GM21515 (cell line): ENCODE measurements at regions not wholly inside any gene's neighbourhood (a gene's known extent, or its start where the extent isn't known, plus 50 kb on each side); places are given as distances from the start of the nearest gene placed in this dataset.

ENCODE experiments used
- ATAC-seq: cut with Tn5 transposase; IDR thresholded peaks from one replicate; pipeline ENCODE4 v1.9.1; 2021; ENCODE audit not compliant: unreplicated experiment

DNA sequence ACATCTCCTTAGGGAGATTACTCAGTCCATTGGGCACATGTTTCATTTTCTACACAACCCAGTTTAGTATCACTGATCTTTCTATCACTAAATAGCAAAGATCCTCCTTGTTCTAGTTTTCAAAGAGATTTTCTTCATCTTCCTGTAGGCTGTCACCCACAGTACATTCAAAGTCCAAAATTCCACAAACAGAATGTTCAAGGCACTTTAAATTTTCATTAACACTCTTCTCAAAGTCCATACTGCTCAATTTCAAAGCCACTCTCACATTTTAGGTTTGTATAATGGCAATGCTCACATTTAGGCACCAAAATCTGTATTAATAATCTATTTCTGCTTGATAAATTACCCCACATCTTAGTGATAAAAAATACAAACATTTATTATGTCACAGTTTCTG lies 152.8 kb downstream of the FSIP2 start:
- no peak for ATAC-seq

DNA sequence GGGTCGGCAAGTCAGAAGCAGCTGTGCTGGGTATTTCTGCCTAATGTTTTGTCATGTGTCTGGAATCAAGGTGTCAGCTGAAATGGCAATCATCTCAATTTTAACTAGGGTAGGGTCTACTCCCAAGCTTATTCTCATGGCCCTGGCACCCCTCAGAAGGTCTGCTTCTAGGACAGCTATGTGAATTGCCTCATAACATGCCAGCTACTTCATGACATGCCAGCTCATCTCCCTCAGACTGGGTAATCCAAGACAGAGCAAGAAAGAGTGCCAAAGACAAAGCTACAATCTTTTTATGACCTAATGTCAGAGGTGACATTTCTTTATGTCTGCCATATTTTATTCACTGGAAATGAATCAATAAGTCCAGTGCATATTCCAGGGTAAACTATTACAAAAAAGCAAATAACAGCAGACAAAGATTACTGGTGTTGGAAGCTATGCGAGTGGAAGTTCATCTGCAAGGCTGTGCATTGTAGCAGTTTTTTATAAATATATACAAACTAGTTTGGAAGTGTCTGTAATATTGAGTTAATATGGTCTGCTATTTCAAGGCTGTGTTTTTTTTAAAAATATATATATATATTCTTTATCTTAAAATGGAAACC lies 153.3 kb downstream of the FSIP2 start:
- ATAC-seq = no peak

DNA sequence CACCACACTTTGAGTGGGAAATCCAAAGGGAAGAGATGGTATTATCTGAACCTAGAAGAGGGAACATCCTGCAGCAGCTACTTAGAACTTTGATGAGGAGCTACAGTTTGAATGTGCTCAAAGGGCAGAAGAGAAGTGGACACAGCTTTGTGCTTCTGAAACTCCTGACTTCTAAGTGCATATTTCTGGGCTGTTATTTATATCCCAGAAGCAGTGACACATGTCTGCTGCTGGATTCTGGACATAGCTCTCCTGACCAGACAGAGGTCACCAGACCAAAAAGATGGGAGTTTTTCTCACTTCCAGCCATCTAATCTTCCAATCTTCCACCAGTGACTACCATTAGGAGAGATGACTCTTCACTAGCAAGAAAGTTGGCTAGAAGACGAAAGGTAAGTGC lies 153.9 kb downstream of the FSIP2 start:
- ATAC-seq = no peak

DNA sequence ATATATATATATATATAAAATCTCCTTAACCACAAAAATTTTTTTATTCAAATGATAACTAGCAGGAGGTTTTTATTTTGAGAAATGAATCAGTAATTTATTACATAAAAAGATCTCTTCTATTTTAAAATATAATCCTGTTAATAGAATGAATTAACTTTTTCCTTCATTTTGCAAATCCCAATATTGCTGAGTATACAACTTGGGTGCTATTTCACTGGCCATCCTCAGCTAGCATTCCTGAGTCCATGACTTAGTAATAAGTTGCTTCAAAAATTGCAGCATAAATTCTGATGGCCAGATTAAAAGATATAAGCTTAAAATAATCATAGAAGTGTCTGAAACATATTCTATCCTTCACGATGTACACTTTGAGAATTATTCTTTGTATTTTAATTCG lies 155.6 kb downstream of the FSIP2 start:
- no peak for ATAC-seq

DNA sequence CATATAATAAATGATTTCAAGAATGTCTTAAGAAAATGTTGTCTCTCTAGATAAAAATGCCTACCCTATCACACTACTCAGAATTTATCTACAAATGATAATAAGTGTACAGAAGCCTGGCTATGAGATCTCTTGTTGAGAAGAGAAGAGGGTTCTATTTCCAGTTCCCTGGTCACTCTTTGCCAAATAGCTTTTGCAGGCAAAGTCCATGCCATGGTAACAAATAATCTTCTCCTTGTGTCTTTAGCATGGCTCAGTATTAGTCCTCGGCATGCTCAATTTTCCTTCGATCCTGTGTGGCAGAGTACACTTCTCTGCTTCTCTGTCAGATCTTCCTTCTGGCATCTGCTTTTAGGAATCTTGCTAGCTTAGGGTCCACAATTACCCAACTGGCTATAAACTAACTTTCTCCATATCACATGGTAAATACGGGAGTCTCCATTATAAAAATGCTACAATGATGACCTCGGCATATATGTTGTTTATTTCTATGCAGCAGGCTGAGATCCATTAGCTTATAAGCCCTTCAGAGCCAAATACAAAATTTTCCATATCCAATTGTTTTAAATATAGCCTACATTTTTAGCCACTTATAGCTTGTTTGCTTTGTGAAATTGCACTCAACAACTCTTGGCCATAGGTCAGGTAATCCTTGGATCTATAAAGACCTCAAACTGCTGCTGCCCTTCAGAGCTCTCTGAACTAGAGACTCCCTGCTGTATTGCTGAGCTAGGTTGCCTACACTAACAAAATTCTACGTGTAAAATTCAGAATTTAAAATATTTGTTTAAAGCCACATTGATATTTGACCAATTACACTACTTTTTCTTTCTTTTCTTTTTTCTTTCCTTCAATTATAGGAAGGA lies 157.5 kb downstream of the FSIP2 start:
- no peak for ATAC-seq

DNA sequence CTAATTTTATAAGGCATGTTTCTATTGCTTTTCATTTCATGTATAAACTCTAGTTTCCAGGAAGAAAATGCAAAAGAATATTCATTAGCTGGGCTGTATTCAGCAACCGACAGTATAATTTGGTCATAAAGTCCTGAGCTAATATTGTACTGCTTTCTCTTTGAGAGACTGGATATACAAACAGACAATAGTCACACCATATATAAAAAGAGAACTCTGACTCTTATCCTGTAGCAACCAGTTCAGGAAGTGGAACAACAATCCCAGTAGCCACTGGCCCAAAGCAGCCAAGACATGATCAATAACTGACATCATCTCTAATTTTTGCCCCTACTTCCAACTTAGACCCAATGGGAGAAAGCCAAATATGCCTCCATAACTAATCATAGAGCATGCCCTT lies 160.8 kb downstream of the FSIP2 start:
- ATAC-seq = no peak

DNA sequence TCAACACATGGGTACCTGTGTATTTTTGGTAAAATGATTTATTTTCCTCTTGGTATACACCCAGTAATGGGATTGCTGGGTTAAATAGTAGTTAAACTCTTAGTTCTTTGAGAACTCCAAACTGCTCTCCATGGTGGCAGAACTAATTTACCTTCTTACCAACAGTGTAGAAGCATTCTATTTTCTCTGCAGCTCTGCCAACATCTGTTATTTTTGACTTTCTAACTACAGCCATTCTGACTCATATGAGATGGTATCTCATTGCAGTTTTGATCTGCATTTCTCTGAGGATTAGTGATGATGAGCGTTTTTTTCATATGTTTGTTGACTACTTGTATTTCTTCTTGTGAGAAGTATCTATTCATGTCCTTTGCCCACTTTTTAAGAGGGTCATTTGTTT lies 180.6 kb downstream of the FSIP2 start:
- no peak for ATAC-seq

DNA sequence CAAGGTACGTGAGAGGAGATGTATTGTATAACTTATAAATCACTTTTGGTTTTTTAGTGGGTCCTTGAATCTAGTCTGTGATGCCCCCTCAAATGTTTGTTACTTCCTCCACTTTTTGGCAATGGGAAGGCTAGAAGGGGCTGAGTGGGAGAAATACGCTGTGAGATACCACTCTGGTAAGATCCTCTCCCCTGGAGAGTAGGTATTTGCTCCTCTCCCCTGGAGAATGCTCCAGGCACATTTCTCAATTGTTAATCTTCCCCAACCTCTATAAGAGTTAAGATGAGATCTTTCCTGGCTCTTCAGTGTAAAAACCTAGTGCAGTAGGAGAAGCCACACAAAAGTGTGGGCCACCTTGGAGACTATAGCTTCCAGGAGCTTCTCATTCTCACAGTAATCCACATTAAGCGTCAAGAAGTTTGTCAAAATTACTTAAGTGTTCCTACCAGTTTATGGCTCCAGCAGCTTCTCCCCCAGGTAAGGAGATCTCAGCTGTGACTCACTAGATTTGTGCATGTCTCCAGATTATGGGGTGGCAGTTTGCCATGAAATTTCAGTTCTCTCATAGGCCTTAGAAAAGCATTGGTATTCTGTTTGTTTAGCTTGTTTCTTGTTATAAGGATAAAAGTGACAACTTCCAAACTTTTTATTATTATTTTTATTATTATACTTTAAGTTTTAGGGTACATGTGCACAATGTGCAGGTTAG lies 182.6 kb downstream of the FSIP2 start:
- no peak for ATAC-seq

DNA sequence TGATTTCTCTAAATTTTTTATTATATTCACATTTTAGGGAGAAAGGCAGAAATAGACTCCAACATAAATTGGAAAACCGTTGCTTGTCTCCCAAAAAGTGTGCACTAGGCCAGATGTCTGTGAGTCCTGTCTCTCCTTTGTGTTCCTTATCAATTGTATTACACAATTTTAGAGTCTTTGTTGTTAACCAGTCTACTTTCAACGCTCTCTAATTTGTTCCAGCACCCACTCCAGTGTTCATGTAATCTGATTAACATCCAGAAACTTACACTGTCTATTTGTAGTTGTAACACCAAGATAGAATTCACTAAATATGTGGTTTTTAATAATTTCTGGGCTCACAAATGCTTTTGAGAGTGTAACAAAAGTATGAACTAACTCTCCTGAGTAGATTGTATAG lies 195.6 kb downstream of the FSIP2 start:
- ATAC-seq = no peak

DNA sequence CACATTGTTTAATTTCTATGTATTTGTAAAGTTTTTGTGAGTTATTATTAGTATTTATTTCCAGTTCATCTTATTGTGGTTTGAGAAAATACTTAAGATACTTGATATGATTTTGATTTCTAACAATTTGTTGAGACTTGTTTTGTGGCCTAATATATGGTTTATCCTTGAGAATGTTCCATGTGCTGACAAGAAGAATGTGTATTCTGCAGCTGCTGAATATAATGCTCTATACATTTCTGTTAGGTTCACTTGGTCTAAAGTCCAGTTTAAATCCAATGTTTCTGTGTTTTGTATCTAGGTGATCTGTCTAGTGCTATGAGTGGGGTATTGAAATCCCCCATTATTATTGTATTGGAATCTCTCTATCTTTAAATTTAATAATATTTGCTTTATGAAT lies 201.3 kb downstream of the FSIP2 start:
- ATAC-seq = no peak

DNA sequence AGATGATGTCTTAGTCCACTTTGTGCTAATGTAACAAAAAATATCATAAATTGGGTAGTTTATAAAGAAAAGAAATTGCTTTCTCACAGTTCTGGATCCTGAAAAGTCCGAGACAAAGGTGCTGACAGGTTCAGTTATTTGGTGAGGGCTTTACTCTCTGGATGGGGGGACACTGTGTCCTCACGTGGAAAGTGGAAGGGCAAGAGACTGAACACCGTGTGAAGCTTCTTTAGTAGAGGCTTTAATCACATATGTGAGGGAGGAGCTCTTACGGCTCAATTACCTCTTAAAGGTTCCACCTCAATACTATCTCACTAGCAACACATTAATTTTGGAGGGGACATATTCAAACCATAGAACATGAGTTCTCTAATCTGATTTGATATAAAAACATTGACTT lies 204.3 kb downstream of the FSIP2 start:
- ATAC-seq = no peak

DNA sequence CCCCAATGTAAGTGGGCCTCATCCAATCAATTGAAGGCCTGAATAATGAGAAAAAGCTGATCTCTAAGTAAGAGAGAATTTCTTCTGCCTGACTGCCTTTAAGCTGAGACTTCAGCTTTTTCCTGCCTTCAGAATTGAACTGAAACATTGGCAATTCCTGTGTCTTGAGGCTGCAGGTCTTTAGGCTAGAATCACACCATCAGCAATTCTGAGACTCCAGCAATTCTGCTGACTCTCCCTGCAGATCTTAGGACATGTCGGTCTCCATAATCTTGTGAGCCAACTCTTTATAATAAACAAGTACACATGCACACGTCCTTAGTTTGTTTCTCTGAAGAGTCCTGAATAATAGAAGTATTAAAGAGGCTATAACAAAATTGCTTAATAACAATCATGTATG lies 209.1 kb downstream of the FSIP2 start:
- no peak for ATAC-seq

DNA sequence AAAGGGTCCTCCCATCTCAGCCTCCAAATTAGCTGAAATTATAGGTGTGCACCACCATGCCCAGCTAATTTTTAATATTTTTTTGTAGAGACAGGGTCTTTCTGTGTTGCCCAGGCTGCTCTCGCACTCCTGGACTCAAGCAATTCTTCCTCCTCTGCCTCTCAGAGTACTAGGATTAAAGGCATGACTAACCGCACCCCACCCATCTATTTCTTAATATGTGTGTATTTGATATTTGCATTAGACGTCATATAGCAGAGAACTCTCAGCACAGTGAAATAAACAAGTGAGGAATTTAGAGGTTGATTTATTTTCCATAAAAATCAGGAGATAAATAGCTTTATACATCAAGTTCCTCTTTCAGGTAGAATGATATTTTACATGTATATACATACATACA lies 213.5 kb downstream of the FSIP2 start:
- no peak for ATAC-seq

DNA sequence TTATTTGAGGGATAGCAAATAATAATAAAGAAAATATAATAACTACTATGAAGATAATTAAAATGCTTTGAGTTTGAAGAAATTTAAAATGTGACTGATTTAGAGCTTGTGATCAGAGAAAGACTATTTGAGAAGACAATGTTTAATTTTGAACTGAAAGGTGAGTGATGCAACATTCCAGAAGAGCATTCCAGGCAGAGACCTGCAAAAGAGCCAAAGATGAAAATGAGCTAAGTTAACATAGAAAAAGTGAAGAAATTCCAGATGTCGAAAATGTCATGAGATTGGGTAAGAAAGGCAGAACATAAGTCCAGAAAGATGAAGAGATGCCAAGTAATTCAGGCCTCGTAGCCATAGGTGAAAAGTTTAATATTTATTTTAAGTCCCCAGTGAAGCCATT lies 215.8 kb downstream of the FSIP2 start:
- ATAC-seq = no peak

DNA sequence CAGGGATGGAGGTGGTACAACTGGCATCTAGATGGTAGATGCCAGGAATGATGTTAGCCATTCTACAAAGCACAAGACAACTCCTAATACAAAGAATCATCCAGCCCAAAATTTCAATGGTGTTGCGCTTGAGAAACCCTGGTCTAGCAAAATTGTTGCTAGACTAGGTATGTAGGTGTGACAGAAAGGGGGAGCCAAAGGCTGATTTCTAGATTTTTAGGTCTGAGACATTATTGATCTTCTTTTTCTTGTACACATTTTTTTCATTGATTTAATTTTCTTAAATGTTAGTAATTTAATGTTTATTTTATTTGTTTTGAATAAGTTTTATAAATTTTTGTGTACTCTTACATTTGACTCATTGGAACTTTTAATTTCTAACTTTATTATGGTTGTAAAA lies 216.4 kb downstream of the FSIP2 start:
- no peak for ATAC-seq

DNA sequence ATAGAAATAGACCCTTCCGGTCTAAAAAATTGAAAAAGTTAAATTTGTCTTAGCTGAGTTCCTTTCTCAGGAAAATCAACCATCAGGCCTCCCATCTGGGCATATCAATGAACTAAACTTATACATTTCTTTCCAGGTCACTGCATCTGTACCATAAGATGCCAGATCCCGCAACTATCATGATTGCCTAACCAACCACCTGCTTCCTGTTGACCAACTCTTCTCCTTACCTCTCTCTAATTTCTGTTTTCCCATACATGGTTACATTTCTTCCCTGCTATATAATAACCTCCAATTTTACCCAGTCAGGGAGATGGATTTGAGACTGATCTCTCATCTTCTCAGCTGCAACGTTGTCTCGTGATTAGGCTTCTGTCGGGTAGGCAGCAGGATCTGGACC lies 228.7 kb downstream of the FSIP2 start:
- ATAC-seq = no peak

DNA sequence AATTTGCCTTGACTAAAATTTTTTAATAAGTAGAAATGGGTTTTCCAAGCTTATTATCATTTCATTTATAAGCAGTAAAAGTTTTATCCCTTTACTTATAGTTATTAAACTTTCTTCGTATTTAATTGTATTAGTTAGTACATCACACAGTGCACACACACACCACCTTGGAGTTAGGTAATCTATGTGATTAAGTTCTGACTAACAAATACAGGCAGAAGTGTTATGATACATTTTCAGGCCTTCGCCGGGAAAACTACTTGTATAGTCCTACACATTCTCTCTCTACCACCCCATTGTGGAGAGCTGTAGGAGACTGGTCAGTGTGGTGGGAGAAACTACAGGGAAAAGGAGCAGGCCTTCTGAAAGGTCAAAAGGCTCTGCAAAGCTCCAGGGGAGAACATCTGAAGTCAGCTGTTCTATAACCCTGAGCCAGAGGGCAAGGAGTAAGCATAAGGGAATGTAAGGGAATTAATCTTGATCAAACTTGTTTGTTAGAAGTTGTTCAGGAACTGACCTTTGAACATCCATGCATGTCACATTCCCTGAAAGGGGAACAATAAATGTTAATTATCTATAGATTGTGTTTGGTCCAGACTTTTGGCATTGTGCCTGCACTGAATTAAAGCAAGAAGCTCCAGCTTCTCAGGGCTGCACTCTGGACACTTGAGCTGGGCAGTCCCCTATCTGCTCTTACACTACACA lies 231.7 kb downstream of the FSIP2 start:
- no peak for ATAC-seq

DNA sequence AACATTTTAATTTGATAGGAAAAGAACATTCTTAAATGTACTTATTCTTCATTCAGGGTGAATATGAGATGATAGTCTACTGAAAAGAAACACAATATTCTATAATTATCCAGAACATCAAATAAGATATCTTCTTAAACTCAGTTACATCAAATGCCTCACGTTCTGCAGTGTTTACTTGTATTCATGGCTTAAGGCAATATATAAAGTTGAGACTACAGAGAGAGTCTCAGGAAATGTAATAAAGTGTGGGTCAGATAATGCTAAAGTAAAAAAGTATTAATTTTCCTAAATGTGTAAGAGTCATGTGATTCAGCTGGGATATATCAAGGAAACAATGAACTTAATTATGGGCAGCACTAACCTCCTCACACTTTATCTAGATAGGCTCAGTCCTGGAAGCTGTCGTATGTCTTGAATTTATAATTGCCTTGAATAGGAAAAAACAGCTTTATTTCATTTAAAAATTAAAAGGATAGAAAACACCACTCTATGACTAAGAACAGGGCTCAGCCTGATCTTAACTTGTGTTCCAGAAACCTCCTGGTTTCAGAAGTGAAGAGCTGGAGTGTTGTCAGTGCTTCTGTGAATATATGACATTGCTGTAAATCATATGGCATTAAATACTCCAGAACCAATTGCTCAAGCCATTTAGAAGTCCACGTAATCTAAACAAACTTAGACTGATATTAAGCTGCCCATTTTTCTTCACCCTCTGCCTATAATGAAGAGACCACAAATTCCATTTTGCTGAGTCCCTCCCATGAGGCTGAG lies 240.2 kb downstream of the FSIP2 start:
- no peak for ATAC-seq

DNA sequence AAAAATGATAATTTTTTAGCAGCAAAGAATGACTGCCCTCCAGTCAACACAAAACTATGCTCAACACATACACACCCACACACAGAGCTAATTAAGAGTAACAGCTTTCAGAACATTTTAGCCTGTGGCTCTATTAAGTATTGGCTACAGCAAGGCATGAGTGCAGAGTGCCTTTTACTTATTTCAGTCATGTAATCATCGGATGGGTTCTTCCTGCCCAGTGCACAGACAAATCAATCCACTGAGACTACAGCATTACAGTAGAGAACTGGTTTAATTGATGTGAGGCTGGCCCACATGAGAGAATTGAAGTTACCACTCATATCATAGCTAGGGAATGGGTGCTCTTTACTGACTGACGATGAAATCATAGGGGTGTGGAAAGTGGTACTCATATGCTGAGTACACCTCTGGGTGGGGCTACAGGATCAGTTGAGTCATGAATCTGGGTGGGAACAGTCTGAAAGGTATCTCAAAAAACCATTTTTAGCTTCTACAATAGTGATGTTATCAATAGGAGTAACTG lies 241.0 kb downstream of the FSIP2 start:
- ATAC-seq = no peak

DNA sequence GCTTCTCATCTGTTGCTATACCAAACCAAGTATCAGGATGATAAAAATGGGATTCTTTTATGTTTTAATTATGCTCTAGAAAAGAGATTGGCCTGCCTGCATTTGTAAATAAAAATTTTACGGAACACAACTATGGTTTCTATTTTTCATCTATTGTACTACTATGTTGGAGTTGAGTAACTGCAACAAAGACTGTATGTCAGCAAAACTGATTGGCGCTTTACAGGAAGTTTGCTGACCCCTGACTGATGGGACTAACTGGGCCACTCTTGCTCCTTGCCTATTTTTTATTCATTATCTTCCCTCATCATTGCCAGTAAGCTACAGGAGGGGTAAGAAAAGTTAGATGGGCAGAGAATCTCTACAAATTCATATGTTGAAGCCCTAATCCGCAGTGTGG lies 242.3 kb downstream of the FSIP2 start:
- no peak for ATAC-seq

DNA sequence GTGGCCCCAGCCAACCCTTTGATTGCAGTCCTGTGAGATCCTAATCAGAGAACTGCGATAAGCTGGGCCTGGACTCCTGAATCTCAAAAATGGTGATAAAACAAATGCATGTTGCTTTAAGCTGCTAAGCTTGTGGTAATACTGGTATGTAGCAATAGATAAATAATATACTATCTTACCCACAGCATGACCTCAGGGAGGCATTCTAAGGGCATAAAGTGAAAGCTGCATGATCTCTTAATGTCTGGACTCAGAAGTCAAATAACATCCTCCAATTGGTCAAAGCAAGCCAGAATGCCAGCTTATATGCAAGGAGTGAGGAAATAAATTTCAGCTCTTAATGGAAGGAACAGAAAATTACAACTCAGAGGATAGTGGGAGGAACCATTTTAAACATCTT lies 246.1 kb downstream of the FSIP2 start:
- ATAC-seq = no peak
